IPS DF 6.9 (cell line): ENCODE measurements at regions not wholly inside any gene's neighbourhood (a gene's known extent, or its start where the extent isn't known, plus 50 kb on each side); places are given as distances from the start of the nearest gene placed in this dataset.

Experiments used
- DNase-seq: peaks from one replicate; pipeline ENCODE4 v3.0.0-alpha.2; 2013; ENCODE audit warnings: low read depth, low spot score
- H3K27ac ChIP-seq: one replicate; pipeline ENCODE4 v1.5.1; 2013; ENCODE audit warnings: low read length, control low read depth
- H3K27me3 ChIP-seq: 2 replicates; pipeline ENCODE4 v1.6.1; 2013; ENCODE audit warnings: mild to moderate bottlenecking, low read length; ENCODE audit not compliant: control insufficient read depth, insufficient read depth
- H3K36me3 ChIP-seq: 2 replicates; pipeline ENCODE4 v1.6.1; 2013; ENCODE audit warnings: low read length; ENCODE audit not compliant: control insufficient read depth, insufficient read depth
- H3K4me1 ChIP-seq: 2 replicates; pipeline ENCODE4 v1.6.1; 2013; ENCODE audit warnings: low read length; ENCODE audit not compliant: control insufficient read depth, insufficient read depth
- H3K4me3 ChIP-seq: 2 replicates; pipeline ENCODE4 v1.5.1; 2013; ENCODE audit warnings: mild to moderate bottlenecking, low read length
- H3K9me3 ChIP-seq: 2 replicates; pipeline ENCODE4 v1.6.1; 2013; ENCODE audit warnings: low read length, inconsistent platforms; ENCODE audit not compliant: control insufficient read depth, insufficient read depth
- WGBS: extraction: QIAGEN DNeasy Blood & Tissue Kit; methylation state at CpG from one replicate; pipeline ENCODE4 v1.1.7; 2013; ENCODE audit warnings: mixed read lengths, missing lambda C conversion rate; ENCODE audit not compliant: insufficient read length, insufficient coverage; 5-methylcytosine and 5-hydroxymethylcytosine counted together

DNA sequence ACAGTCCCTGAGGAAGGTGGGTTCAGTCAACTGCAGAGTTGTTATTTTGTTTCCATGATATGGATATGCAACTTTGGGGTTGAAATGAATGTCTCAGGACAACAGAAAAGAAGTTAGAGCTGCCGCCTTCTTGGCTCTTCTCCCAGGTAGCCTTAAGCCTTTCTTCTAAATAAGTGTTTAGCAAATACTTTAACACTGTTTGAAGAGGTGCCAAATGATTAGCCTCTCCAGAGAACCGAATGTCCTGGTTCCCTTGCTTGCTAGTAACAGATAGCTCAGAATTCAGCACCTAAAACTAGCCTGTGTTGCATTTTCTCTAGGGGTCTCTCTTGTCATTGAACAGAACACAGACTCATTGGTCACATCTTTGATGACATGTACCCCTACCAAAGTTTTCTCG lies 127.7 kb upstream of the PIK3R1 start:
- no peak for DNase-seq
- Histone ChIP-seq H3K4me1 (no peaks in the 10 kb centered on the region), H3K36me3 (no peaks in the 10 kb centered on the region), H3K27ac (no peak overlapping the region), H3K4me3 (no peak overlapping the region), H3K9me3 (no peaks in the 10 kb centered on the region), H3K27me3 (no peaks in the 10 kb centered on the region)
- WGBS: no CpG with 5 or more reads among the region's 3 CpGs

DNA sequence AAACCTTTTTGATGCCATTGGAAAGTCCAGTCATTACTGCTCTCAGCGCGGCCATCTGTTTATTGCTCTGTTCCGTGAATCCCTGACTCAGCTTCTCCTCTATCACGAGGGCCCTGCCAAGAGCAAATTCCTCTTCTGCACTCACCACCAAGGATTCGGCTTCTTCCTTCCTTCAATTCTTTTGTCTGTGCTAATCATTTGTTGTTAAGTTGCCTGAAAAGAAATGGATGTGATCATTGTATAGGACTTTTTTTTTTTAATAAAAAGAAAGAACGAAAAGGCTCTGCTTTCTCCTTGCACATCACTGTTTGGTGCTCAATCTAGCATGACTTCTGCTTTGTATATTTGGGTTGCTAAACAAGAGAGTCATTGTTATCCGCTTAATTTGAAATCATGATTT lies 128.7 kb upstream of the PIK3R1 start:
- no peaks in the 10 kb centered on the region for H3K4me1 ChIP-seq
- H3K4me3 ChIP-seq: no peak overlapping the region
- WGBS: no CpG with 5 or more reads among the region's 7 CpGs
- no peak for DNase-seq
- no peak overlapping the region for H3K27ac ChIP-seq
- no peaks in the 10 kb centered on the region for H3K27me3 ChIP-seq
- H3K36me3 ChIP-seq: no peaks in the 10 kb centered on the region
- H3K9me3 ChIP-seq: no peaks in the 10 kb centered on the region

DNA sequence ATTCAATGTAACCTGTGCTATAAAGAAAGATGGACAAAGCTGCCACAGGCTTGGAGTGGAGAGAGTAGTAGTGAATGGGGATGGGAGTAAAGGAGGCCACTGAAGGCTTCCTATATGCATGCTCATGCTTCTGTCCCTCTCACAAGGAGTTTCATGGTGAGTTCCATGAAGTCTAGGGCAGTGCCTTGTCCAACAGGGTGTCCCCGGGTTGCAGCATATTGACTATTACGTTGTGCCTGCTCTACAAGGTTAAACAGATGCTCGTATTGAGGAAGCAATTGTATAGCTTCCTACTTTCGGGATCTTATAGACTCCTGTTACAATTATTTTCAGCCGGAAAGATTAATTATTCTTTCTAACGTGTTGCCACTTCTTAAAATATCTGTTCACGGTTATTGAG lies 129.1 kb upstream of the PIK3R1 start:
- WGBS: no CpG with 5 or more reads among the region's 7 CpGs
- Histone ChIP-seq H3K36me3 (no peaks in the 10 kb centered on the region), H3K27ac (no peak overlapping the region), H3K9me3 (no peaks in the 10 kb centered on the region), H3K4me1 (no peaks in the 10 kb centered on the region), H3K27me3 (no peaks in the 10 kb centered on the region), H3K4me3 (no peak overlapping the region)
- DNase-seq: no peak

DNA sequence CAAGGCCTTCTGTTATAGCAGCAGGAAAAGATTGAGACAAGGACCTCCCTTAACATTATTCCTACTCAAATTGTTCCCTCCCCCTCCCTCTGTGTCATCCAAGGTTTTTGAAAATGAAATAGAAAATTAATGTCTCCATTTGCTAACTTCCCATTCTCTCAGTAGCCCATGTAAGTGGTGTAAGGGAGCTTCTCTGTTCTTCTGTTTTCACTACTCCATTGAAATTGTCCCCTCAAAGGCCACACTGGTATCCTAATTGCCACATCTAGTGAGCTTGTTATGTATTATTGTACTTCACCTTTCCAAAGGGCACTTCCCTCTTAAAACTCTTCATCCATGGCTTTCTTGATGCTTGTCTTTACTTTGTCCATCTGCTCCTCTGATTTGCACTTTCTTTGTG lies 131.2 kb upstream of the PIK3R1 start:
- no peaks in the 10 kb centered on the region for H3K36me3 ChIP-seq
- no peaks in the 10 kb centered on the region for H3K27me3 ChIP-seq
- no peaks in the 10 kb centered on the region for H3K4me1 ChIP-seq
- H3K27ac ChIP-seq: no peak overlapping the region
- H3K9me3 ChIP-seq: no peaks in the 10 kb centered on the region
- no peak for DNase-seq
- H3K4me3 ChIP-seq: no peak overlapping the region

DNA sequence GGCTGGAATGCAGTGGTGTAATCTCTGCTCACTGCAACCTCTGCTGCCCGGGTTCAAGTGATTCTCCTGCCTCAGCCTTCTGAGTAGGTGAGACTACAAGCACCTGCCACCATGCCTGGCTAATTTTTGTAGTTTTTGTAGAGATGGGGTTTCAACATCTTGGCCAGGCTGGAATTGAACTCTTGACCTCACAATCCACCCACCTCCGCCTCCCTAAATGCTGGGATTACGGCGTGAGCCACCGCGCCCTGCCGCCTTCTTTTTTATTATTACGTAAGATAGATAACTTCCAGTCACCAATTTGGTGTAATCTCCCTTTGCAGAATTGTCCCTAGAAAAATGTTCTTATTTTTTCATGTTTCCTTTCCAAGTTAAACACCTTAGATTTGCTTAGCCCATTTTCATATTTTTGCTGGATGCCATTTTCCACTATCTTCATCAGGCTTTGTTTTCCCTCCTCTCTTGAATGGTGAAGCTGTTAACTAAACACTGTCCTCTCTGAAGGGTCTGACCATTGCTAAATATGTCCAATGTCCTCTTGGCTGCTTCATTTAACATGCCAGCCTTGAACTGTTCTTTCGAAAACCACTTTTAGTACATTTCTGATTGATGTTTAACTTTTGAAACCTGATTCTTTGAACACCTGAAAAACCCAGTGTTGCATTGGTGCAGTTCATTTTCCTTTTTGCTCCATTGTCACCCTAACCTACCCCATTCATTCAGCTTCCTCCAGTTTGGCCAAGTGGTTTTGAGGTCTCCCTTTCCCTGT lies 135.1 kb upstream of the PIK3R1 start:
- Histone ChIP-seq H3K27me3 (no peaks in the 10 kb centered on the region), H3K27ac (no peak overlapping the region), H3K4me1 (no peaks in the 10 kb centered on the region), H3K36me3 (no peaks in the 10 kb centered on the region), H3K4me3 (no peak overlapping the region), H3K9me3 (no peaks in the 10 kb centered on the region)
- no CpG with 5 or more reads among the region's 9 CpGs for WGBS
- DNase-seq: no peak

DNA sequence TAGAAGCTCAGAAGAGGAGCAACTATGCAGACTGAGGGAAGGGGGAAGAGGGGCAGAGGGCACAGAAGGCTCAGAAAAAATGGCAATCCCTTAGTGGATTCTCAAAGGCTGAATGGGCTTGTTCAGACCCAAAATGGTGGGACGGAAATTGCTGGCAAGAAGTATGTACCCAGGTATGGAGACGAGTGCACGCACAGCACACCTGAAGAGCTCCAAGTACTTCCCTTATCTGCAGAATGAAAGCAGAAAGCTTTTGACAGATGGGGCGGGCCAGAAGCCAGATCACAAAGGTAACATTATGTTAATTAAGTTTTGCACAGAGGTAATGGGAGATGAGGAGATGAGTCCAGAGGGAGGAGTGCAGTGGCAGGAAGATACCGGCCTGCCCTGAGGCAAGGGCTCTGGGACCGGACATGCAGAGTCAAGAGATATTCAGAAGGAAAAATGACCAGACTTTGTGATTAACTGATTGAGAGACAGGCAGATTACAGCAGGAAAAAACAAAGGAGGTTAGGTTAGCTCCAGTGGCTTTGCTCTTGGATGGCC lies 138.1 kb upstream of the PIK3R1 start:
- no peak for DNase-seq
- WGBS: no CpG with 5 or more reads among the region's 6 CpGs
- no peaks in the 10 kb centered on the region for H3K4me1 ChIP-seq
- no peak overlapping the region for H3K27ac ChIP-seq
- no peaks in the 10 kb centered on the region for H3K36me3 ChIP-seq
- no peaks in the 10 kb centered on the region for H3K27me3 ChIP-seq
- no peaks in the 10 kb centered on the region for H3K9me3 ChIP-seq
- no peak overlapping the region for H3K4me3 ChIP-seq

DNA sequence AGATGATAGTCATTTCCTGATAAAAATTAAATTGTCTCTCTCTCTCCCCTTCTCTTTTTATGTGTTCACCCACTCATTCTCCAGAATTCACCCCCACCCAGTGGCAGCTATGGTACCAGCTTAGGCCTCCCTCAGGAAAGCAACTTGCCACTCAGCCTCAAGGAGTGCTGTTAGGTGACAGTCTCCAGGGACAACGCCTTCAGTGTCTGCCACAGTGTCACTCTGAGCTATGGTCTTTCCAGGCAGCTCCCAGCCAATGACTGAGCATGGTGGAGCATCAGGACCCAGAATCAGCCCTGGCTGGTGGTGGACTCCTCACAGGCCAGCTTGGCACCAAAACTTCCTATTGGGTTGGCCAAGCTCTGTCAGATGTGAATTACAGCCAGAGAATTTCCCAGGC lies 140.9 kb upstream of the PIK3R1 start:
- Histone ChIP-seq H3K4me1 (no peaks in the 10 kb centered on the region), H3K36me3 (no peaks in the 10 kb centered on the region), H3K4me3 (no peak overlapping the region), H3K9me3 (no peaks in the 10 kb centered on the region), H3K27me3 (no peaks in the 10 kb centered on the region), H3K27ac (no peak overlapping the region)
- DNase-seq: no peak
- no CpG with 5 or more reads among the region's 1 CpG for WGBS

DNA sequence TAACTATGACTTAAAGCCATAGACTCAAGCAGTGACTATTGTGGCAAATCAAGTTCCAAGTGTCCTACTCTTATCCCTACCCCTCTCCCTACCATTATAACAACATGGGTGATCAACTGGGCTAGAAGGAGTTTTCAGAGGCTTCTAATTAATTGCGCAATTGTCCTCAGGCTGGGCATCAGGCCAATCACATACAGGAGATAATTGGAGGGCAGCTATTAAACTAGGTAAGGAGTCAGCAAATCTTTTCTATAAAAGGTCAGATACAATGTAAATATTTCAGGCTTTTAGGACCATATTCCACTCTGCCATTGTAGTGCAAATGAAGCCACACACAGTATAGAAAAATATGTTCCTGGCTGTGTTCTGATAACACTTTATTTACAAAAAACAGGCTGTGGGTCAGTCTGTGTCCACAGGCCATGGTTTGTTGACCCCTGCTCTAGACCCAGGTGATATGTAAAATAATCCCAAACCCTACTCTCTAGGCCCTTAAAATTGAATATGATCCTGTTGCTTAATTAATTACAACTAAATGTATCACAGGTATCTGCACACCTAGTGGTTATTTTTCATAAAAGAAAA lies 141.4 kb upstream of the PIK3R1 start:
- no CpG with 5 or more reads among the region's 1 CpG for WGBS
- H3K4me1 ChIP-seq: no peaks in the 10 kb centered on the region
- H3K36me3 ChIP-seq: no peaks in the 10 kb centered on the region
- H3K4me3 ChIP-seq: no peak overlapping the region
- no peaks in the 10 kb centered on the region for H3K9me3 ChIP-seq
- no peak overlapping the region for H3K27ac ChIP-seq
- no peak for DNase-seq
- no peaks in the 10 kb centered on the region for H3K27me3 ChIP-seq

DNA sequence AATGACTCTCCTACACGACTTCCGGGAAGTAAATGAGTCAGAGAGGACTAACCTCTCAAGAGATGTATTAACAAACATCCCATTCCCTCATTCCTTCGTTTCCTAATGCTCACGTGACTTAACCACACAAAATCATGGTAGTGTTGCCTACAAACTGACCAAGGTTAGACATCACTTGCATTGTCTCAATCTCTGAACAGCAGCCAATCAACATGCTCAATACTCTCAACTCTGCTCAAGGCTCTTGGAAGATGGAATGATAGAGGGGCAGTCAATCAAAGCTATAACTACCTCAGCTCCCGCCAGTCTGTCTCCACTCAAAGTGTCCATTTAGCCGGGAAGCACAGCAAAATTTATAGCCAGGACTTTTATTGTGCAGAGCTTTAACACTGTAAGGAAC lies 143.8 kb upstream of the PIK3R1 start:
- Histone ChIP-seq H3K27me3 (no peaks in the 10 kb centered on the region), H3K4me1 (no peaks in the 10 kb centered on the region), H3K36me3 (no peaks in the 10 kb centered on the region), H3K9me3 (no peaks in the 10 kb centered on the region), H3K4me3 (no peak overlapping the region), H3K27ac (no peak overlapping the region)
- no CpG with 5 or more reads among the region's 6 CpGs for WGBS
- DNase-seq: no peak

DNA sequence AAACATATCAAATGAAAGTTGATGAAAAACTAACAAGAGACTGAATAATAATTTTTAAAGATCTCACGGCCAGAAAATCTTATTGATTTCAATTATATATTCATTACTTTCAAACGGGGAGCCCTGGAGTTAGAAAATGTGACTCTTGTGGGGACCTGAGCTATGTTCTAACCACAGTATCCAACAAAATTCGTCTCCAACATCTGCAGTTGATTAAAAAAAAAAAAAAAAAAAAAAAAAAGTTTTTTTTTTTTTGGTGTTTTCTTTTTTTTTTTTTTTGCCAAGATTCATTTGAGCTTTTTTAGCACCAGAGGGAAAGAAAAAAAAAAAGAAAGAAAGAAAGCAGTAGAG lies 144.3 kb upstream of the PIK3R1 start:
- H3K36me3 ChIP-seq: no peaks in the 10 kb centered on the region
- no peaks in the 10 kb centered on the region for H3K9me3 ChIP-seq
- no peaks in the 10 kb centered on the region for H3K4me1 ChIP-seq
- DNase-seq: no peak
- H3K27me3 ChIP-seq: no peaks in the 10 kb centered on the region
- no peak overlapping the region for H3K27ac ChIP-seq
- H3K4me3 ChIP-seq: no peak overlapping the region
- no CpG with 5 or more reads among the region's 3 CpGs for WGBS
